IPS-NIHi7 (cell line): ENCODE measurements at regions not wholly inside any gene's neighbourhood (a gene's known extent, or its start where the extent isn't known, plus 50 kb on each side); places are given as distances from the start of the nearest gene placed in this dataset.
"Not testable (repeated sequence)": the region's sequence is repeated elsewhere in the genome, so short reads cannot be mapped to it uniquely, and the experiment has no call there.

Experiments used
- DNase-seq: peaks from one replicate; pipeline ENCODE4 v3.0.0; 2012; ENCODE audit warnings: mixed read lengths; ENCODE audit errors: extremely low spot score

- DNase-seq = no peak
Observed at GRCh38 chr9:119933191-119933590, 564.0 kb upstream of the BRINP1 start.

DNA sequence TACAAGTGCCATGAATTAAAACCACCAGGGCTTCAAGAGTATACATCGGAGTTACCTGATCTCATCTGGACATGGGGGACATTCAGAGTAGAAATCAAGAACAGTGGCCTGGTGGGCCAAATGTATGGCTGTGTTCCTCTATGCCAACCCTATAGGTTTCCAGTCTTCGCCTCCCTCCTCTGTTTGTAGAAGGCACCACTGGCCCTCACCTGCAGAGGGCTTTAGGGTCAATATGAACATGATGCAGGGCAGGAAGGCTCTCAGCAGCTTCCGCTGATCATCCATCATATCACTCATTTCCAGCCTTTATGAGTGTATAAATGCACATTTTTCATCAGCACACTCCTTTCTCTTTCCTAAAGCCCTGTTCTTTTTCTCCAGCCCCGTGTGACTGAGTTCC, 555.5 kb upstream of the BRINP1 start:
- DNase-seq = peak; percentile 42

DNA sequence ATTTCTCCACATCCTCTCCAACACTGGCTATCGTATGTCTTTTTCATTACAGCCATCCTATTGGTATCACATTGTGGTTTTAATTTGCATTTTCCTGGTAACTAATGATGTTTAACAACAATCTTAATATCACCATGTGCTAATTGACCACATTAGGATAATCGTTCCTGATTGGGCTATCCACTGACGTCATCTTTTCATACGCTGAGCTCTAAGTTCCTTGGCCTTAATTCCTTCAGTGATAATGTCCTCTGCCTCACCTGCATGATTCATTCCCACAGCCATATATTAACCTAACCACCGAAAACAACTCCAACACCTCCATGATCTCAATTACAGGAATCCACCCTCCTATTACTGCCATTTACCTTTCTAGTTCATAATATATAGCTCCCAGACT, 547.9 kb upstream of the BRINP1 start:
- DNase-seq = no peak

GRCh38 chr9:119907056-119907455, 537.8 kb upstream of the BRINP1 start:
- no peak for DNase-seq

GRCh38 chr9:119905724-119906123, 536.5 kb upstream of the BRINP1 start:
- DNase-seq = no peak

GRCh38 chr9:119903851-119904250, 534.6 kb upstream of the BRINP1 start:
- DNase-seq = no peak

DNA sequence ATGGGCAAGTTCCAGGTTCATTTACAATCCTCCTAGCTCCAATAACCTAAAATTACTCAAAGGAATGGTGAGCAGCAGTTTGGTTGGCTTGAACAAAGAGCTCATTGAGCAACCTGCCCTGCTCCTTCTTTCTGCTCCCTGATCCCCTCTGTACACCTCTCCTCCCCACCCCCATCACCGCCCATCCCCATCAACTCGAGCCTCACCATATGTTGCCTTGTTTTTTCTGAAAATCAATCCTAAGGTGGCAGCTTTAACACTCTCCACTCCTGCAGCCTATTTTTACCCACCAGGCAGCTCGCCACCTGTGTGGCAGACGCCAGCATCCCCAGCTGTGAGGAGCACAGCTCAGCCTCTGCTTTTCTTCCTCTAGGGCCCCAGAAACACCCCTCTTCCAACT, 533.4 kb upstream of the BRINP1 start:
- no peak for DNase-seq

GRCh38 chr9:119898316-119898715, 529.1 kb upstream of the BRINP1 start:
- no peak for DNase-seq

GRCh38 chr9:119884438-119884837, 515.2 kb upstream of the BRINP1 start:
- peak; percentile 23 for DNase-seq

DNA sequence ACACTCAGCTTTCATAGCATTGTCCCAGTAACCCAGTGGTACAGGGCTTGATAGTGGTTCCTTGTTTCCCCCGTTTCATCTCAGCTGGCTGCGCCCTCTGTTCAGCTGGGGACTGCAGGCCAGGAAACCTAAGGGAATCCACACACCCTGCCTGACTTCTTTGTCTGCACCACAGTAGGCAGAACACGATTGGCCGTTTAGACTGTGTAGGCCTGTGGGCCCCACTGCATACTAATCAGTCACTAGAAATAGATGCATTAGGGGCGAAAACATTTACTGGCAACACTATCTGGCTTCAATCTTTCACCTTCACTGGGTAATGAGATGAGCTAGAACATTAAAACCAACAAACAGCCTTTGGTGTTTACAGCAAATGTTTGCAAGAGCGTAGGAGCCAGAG, 512.7 kb upstream of the BRINP1 start:
- no peak for DNase-seq

- DNase-seq = no peak
Observed at GRCh38 chr9:119880361-119880760, 511.1 kb upstream of the BRINP1 start.

GRCh38 chr9:119877306-119877705, 508.1 kb upstream of the BRINP1 start:
- no peak for DNase-seq

- no peak for DNase-seq
Observed at GRCh38 chr9:119873877-119874276, 504.6 kb upstream of the BRINP1 start.

GRCh38 chr9:119870251-119870650, 501.0 kb upstream of the BRINP1 start:
- DNase-seq = not testable (repeated sequence)

- no peak for DNase-seq
Observed at GRCh38 chr9:119868694-119869093, 499.5 kb upstream of the BRINP1 start.

DNA sequence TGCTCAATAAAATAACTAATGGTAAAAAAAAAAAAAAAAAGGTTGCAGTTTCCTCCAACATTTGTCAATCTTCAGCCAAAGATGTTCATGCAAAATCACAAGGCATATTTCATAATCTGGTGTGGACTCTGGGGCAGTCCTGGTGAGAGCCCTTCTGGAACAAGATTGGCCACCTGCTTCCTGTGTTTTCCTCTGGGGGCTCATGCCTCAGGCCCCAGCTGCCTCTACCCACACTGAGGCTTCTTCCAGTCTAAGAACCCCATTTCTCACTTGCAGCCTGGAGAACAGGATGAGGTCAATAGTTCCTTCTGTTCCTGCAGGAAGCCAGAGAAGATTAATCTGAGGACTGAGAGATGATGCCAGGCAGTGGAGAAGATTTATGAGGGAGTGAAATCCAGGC, 492.6 kb upstream of the BRINP1 start:
- DNase-seq = no peak

DNA sequence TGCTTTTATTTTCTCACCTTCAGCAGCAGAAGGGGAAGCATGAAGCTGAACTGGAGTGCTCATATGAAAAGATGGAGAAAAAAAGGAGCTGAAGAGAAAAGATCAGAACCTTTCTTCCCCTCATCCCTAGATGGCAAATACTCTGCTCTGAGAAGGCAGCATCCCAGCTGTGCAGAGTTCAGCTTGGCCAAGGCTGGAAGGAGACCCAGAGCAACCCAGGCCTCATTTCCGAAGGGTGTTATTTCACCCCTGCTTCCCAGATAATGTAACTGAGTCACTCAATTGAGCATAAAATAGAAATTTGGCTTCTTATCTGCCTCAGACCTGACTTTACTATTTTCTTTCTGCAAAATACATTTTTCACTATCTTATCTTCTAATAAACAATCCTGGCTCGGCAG, 489.9 kb upstream of the BRINP1 start:
- no peak for DNase-seq

GRCh38 chr9:119853126-119853525, 483.9 kb upstream of the BRINP1 start:
- DNase-seq = no peak

- DNase-seq = no peak
Observed at GRCh38 chr9:119852390-119852789, 483.2 kb upstream of the BRINP1 start.

GRCh38 chr9:119844431-119844830, 475.2 kb upstream of the BRINP1 start:
- no peak for DNase-seq

- DNase-seq = no peak
Observed at GRCh38 chr9:119841016-119841415, 471.8 kb upstream of the BRINP1 start.

- DNase-seq = no peak
Observed at GRCh38 chr9:119839888-119840287, 470.7 kb upstream of the BRINP1 start.

- DNase-seq = no peak
Observed at GRCh38 chr9:119838210-119838609, 469.0 kb upstream of the BRINP1 start.

- peak; percentile 58 for DNase-seq
Observed at GRCh38 chr9:119836036-119836435, 466.8 kb upstream of the BRINP1 start.
